RPMI8226 (cell line): ENCODE measurements at regions not wholly inside any gene's neighbourhood (a gene's known extent, or its start where the extent isn't known, plus 50 kb on each side); places are given as distances from the start of the nearest gene placed in this dataset.
"Not testable (repeated sequence)": the region's sequence is repeated elsewhere in the genome, so short reads cannot be mapped to it uniquely, and the experiment has no call there.

ENCODE experiments used
- DNase-seq: peaks from one replicate; pipeline ENCODE4 v3.0.0-alpha.2; 2015

DNA sequence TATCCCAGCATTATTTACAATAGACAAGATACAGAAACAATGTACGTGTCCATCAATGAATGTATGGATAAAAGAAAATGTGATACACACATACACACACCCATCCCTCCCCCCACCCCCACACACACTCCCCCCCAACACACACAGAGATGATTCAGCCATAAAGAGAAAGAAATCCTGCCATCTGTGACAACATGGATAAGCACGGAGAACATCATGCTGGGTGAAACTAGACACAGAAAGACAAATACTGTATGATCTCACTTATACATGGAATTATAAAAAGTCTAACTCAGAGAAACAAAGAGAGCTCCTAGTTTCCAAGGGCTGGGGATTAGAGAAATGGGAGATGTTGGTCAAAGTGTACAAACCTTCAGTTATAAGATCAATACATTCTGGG is 104.8 kb upstream of the LY86 start:
- no peak for DNase-seq

DNA sequence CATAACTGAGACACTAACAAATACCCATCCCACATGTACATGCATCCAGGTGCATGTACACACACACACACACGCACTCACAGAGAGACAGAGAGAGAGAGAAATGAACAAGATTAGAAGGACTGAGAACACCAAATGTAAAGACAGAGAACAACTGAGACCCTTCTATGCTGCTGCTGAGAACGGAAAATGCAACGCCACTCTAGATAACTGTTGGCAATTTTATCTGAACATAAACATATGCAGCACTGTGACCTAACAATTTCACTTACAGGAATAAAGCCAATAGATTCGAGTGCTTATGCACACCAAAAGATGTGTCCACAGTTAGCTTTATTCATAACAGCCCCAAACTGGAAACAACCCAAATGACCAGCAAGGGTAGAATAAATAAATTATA is 103.8 kb upstream of the LY86 start:
- no peak for DNase-seq

DNA sequence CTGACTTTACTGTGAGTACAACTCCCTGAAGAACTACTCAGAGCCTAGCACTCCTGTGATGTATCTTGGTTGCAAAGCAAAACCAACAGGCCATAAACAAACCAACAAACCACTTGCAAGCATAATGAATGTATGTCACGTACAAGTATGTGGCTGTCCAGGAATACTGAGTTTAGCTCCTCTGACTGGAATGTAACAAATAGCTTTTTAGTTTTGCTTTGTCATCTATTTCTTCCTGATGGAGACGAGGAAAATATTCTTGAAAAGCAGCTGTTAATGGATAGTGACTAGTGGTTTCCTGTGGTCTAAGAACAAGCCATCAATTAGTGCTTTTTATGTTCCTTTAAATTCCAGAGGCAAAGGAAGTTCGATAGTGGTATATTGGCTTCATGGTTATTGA is 101.9 kb upstream of the LY86 start:
- no peak for DNase-seq

DNA sequence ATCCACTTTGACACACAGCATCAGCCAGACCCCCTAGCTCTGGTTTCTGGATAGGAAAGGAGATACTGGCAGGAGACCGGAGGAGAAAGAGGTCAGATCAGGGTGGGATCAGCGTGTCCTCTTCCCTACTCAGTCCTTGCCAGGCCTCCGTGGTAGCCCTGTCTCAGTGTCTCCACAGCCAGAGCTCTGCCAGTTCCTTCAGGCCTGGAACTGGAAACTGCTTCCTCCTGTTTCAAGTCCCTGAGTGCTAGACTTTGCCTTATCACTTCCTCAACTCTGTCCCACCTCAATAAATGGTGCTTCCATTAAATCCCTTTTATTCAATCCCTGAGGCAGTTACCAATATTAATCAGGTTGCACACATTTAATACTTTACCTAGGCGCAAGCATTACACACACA is 96.8 kb upstream of the LY86 start:
- no peak for DNase-seq

DNA sequence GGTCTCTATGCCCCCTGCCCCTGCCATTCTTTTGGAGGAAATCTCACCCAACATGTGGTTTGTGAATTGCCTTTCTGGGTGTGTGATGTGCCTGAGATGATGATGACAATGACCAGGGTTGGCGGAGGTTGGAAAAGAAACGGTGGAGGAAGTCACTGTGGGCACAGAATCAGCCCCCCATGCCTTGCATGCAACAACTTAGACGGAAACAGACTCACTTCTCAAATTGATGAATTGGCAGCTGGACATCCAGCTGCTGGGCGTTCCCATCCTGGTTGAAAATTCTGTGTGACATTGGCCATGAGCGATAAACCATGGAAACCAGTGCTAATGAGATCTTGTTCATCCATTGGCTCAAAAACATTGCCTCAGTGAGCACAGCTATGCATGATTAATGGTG is 95.8 kb upstream of the LY86 start:
- DNase-seq, result no peak

DNA sequence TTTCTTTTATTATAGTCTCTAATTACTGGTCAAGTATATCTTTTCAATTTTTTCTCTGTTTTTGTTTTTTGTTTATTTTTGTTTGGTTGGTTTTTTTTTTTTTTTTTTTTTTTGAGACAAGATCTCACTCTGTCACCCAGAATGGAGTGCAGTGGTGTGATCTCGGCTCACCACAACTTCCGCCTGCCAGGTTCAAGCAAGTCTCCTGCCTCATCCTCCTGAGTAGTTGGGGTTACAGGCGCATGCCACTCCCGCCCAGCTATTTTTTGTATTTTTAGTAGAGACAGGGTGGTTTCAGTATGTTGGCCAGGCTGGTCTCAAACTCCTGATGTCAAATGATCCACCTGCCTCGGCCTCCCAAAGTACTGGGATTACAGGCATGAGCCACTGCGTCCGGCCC is 94.4 kb upstream of the LY86 start:
- not testable (repeated sequence) for DNase-seq

DNA sequence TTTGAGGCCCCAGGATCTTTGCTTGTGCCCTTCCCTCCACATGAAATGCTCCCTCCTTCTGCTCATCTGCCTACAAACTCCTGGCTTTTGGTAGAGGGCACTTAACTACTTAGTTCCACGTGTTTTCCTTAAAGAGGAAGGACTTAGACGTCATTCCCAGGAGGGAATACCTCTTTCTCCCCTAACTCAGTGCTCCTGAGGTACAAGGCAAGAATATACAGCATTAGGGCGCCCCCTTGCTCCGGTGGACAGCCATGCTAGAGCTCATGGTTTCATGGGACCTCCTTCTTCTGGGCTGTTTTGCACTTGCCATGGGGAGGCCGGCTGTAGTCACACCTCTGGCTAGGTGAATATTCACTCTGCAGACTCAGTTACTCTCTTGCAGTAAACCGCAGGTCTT is 93.8 kb upstream of the LY86 start:
- peak; percentile 50 for DNase-seq

DNA sequence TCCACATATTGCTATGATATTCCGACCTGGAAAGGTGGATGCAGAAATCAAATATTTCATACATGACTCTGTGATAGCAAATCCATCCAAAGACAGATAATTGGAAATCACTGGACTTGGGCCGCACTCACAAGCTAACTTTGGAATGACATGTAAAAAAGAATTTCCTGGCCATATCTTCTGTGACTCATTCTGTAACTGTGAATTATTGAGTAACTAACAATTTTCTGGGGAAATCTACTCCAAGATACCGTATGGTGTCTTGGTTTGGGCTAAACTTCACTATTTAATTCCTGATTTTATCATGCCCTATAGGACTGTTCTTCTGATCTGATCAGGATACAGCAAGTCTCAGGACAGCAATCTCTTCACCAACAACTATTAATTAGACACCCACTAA is 92.7 kb upstream of the LY86 start:
- no peak for DNase-seq

DNA sequence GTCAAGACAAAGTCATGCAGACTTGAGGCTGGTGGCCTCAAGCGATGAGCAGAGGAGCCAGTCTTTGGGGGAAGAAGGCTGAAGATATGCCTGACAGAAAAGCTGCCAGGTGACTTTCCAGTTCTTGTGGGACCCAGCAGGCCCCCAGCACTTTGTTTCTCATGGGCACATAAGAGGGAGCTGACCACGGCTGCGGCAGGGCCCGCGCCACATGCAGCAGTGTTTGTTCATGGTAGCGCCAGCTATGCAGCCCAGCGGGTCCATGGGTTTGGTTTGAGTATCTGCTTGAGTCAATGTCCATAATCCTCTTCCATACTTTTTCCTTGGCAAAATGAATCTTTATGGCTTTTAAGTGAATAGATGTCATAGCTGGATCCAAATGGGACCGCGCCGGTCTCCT is 91.0 kb upstream of the LY86 start:
- no peak for DNase-seq

DNA sequence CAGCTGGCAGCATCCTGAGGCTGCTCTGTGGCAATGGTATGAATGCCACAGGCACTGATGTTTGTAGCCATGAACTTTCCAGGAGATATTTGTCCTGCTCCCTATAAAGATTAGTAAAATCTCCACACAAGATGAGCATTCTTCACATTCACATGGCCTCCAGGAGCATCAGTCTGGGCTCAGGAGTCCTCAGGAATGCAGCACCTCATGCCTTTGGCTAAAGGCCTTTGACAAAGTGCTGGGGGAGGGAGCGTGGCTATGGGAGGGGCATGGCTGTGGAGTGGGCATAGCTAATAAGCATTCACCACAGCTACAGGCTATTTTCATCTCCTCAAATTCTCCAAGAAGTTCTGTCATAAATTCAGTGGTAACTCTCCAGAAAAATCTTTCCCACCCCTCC is 90.5 kb upstream of the LY86 start:
- DNase-seq, result no peak

DNA sequence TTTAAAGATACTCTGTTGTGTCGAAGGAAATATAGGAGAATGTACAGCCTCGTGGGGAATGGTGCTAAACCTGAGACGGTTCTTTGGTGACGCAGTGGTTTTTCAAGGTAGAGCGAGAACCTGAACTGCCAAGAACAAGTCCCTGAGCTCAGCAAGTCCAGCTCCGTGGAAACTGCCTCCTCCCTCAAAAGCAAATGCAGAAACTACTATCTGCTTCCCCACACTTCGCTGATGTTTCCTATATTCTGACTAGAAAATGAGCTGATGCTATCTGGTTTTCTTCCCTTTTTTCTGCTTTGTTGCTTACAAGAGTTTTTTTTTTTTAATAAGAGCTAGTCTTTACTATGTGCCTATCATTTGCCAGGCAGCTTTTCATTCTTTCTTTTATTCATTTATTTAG is 85.3 kb upstream of the LY86 start:
- no peak for DNase-seq

DNA sequence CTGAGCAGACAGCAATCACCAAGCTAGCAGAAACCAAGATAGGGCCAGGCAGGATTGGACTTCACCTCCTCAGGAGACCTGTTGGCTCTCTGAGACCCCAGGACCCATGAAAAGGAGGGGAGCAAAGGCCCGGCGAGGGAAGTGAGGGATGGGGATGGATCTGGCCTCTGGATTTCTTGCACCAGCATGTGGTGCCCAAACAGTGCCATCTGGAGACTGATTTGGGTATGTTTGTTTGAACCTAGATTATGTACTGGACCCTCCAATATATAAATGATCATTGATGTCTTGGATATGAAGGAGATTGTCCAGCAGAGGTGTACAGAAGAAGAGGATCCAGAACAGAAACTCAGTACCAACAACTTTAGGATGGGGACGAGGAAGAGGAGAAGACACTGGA is 83.4 kb upstream of the LY86 start:
- no peak for DNase-seq

DNA sequence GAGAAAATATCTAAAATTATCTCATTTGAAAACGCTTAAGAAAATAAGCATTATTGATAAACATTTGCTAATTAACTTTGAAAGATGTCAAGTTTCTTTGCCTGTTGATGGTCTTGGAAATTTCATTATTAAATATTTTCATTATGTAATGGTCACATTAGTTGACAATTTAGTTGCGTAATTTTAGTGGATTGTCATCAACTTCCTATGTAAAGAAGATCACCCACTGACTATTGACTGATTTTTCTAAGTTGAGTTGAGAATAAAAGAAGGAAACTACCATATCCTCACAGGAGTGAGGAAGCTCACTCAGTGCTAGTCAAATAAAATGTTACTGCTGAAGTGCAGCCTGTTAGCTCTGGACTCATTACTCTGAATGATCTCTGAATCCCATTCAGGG is 79.9 kb upstream of the LY86 start:
- DNase-seq, result no peak

DNA sequence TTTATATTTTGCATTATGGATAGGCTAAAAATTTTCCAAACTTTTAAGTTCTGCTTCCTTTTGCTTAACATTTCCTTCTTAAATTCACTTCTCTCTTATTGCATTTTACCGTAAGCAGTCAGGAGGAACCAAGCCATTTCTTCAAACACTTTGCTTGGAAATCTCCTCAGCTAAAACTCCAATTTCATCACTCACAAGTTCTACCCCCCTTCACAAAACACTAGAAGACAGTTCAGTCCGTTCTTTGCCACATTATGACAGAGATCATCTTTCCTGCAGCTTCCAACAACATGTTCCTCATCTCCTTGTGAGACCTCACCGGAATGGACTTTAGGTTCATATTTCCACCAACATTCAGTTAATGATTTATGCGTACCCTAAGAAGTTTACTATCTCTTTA is 79.2 kb upstream of the LY86 start:
- DNase-seq, result no peak

DNA sequence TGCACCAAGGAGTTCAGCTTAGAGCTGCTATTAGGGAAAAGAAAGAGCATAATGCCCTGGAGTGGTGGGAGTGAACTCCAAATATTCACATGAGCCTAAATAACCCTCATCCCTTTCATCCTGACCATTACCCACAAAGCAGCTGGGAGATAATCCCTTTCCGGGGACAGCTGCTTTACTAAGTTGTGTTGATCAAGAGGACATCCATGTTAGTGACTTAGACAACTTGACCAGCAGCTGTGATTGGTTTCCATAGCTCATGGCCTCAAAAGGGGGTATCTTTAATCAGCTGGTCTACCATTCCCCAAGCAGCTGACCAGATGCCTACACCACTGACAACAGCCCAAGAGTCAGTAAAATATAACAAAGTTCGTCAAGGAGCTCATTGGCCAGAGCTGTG is 75.8 kb upstream of the LY86 start:
- no peak for DNase-seq

DNA sequence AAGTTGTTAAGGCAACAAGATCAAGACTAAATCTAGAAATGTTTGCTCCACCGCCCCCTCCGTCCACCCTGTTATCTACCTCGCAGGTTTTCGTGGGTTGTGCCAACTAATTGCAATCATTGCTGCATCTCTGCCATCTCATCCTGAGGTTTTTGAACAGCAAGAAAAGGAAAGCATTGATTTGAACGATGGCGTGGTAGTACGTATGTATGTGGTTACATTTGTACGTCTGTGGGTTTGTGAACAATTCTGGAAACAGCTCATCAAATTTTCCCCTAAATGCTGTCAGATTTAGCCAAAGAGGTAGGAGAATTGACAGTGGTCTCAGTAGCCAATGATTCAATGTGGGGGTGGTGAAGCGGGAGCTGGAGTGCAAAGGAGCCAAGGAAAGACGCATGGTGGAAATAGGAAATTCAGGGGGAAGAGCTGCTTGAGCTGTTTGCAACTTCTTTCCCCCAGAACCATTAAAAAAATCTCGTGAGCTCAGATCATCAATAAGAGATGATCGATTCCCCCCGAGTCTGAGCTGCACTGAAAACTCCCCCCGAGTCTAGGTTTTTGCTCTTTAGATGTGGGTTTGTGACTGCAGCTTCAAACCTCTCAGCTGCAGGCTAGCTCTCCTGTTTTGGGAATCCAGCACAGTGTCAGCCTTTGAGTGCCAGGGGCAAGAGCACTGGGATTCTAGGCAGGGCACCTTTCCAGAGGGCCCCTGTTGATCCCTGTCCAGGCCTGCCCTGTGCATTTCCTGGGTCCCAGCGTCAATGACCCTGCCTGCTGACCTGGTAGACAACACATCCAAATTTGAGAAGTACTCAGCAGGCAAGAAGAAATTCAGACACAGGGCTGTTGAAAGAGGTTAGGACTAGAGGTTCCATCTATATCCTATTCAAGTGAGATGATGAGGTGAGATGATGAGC is 72.6 kb upstream of the LY86 start:
- no peak for DNase-seq

DNA sequence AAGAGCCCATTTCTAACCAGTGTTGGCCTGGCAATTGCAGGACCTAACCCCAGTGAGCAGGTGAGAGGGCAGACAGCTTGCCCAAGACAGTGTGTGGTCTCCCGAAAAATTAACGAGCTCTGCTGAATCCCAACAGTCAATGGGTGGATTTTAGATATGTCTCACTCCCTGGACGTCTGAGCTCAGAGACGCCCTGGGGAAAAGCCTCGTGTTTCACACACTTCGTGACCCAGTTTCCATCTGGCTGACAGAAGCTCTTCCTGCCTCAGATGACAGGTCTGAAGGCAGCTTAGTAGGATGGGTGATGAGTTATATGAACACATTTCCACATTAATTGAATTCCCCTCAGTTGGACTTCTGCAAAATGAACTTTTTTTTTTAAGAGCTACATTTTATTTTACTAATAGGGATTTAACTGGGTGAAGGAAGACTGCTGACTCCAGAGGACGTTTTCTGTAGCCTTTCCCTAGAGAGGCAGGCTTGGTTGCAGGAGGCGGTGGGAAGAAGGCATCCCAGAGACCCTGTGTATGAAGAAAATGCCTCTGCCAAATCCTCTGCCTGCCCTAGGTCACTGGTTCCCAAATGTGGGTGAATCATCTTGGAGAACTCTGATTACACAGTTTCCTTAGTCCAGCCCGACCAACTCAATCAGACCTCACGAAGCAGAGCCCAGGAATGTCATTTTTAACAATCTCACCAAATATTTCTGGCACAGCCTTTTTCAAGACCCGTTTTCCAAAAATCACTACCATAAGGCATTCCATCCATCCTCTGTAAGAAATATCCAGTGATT is 71.7 kb upstream of the LY86 start:
- no peak for DNase-seq

DNA sequence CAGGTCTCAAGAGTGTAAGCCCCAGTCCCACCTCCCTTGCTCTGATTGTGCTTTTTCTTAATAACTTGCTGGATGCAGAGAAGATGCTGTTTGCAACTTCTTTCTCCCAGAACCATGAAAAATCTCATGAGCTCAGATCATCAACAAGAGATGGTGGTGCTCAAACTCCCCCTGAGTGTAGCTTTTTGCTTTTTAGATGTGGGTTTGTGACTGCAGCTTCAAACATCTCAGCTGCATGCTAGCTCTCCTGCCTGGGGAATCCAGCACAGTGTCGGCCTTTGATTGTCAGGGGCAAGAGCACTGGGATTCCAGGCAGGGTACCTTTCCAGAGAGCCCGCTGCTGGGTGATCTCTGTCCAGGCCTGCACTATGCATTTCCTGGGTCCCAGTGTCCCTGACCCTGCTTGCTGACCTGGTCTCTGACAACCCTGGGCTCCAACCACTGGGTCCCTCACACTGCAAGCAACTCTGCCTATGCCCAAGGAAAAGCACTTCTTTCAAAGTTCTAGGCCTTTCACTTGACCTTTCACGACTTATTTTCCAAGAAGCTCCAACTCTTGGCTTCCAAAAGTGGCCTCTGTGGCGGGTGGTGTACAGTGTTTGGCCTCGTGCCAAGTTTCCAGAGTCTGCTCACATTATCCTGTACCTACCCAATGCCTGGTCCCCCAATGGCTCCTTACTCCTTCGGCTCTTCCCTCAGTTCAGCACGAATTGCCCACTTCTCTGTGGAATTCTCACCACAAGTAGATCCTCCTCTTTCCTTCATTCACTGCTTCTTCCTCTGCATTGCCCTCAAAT is 69.7 kb upstream of the LY86 start:
- DNase-seq, result no peak

DNA sequence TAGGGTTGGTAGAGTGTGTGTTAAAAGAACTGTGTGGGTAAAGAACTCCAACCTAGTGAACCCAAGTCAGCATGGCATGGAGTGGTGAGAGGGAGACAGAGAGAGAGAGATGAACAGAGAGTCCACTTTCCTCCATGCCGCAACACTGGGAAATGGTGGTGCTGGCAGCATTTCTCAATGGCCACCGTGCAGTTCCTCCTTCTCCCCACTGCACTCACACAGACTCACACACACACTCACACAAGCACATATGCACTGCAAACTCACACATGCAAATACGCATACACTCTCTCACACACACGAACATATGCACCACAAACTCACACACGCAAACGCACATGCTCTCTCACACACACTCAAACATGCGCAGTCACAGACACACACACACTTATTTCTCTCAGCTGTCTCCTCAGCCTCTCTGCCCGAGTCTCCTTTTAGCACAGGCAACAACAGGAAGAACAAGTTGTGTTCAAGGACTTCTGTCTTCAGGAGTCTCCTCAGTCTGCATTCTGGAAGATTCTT is 66.5 kb upstream of the LY86 start:
- no peak for DNase-seq

DNA sequence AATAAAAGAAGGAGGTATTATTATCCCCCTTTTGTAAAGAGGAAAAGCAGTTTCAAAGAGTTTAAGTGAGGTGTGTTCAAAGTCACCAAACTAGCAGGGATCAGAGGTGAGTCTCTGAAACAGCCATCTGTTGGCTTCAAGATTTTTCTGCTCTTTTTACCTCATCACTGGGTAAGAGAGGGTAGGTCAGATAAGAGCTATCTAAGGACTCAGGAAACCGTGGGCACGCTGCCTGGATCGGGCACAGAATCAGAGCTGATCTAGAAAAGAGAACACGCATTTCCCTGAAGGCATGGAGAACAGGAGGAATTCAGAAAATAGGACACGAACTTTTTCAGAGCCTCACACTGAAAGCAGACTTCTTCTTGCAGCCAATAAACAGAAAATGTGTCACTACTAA is 65.8 kb upstream of the LY86 start:
- no peak for DNase-seq

DNA sequence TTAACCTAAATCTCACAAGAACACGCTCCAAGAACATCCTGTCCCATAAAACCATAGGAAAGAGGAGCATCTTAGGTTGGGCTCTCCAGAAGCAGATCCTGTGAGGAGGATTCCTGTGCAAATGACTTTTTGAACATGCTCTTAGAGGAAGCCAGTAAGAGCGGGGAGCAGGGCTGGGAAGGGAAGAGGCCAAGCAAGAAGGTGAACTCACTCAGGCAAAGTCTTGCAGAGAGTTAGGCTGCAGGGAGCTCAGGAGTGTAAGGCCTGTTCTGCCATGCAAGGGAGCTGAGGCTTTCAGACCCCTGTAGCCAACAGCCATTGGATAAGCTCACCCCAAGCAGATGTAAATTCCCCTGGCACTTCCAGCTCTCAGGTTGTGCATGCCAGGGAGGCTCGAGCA is 63.6 kb upstream of the LY86 start:
- DNase-seq, result no peak

DNA sequence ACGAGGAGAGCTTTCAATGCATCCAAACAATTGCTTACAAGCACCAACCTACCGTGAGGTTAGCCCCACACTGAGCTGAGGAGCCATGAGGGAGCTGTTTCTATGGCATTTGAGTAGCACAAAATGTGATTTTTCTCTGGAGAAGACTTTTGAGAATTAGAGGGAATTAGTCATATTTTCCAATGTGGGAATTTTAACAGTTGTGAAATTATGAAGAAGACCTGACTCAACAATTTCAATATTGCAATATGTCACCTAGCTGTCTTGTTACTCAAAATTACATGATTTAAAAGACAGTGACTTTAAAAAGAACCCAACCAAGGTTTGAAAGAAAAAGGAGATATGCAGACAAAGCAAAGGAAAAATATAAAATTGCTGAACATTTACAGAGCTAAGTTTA is 62.6 kb upstream of the LY86 start:
- DNase-seq, result no peak

DNA sequence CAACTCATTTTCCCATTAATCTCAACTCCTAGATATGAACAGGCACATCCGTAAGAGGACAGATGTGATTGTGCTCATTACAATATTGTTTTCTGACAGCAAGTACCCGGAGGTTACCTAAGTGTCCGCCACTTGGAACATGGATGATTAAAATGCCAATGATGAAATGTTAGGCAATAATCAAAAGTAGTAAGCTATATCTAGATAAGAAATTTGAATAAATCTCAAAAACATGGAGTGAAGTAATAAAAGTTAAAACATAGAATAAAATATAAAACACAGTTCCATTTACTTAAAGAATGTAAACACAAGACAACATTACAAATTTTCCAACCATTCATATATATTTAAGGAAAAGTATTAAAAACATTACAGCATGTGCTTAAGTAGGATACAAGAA is 59.2 kb upstream of the LY86 start:
- DNase-seq, result no peak
